Esophagus muscularis mucosa (tissue), 4 donors: ENCODE measurements at regions not wholly inside any gene's neighbourhood (a gene's known extent, or its start where the extent isn't known, plus 50 kb on each side); places are given as distances from the start of the nearest gene placed in this dataset.

Experiments used
- EP300 ChIP-seq: sonication (generic); formaldehyde crosslinking; IDR thresholded peaks from one replicate; pipeline ENCODE4 v1.6.1; 2017; ENCODE audit warnings: antibody characterized with exemption
- POLR2AphosphoS5 ChIP-seq, 2 donors: sonication (generic); formaldehyde crosslinking; IDR thresholded peaks; one replicate each; pipeline ENCODE4 v1.6.1; 2017; ENCODE audit warnings: antibody characterized with exemption in 2 of 2
- TF ChIP-seq, protein P1 (sequence below), 3 experiments: fragments of 200-600 bp in 2 of 3; fragments of 450-650 bp in 1 of 3; sonication (generic) in 2 of 3; IDR thresholded peaks; one replicate each; pipeline ENCODE4 v1.5.1; 2017 to 2019; ENCODE audit warnings: antibody characterized with exemption in 3 of 3, mild to moderate bottlenecking in 2 of 3, moderate library complexity in 1 of 3

- TF ChIP-seq POLR2AphosphoS5 (IDR thresholded peaks at IDR 0.05) (no peak), EP300 (no peak)
- TF ChIP-seq, protein P1, sequence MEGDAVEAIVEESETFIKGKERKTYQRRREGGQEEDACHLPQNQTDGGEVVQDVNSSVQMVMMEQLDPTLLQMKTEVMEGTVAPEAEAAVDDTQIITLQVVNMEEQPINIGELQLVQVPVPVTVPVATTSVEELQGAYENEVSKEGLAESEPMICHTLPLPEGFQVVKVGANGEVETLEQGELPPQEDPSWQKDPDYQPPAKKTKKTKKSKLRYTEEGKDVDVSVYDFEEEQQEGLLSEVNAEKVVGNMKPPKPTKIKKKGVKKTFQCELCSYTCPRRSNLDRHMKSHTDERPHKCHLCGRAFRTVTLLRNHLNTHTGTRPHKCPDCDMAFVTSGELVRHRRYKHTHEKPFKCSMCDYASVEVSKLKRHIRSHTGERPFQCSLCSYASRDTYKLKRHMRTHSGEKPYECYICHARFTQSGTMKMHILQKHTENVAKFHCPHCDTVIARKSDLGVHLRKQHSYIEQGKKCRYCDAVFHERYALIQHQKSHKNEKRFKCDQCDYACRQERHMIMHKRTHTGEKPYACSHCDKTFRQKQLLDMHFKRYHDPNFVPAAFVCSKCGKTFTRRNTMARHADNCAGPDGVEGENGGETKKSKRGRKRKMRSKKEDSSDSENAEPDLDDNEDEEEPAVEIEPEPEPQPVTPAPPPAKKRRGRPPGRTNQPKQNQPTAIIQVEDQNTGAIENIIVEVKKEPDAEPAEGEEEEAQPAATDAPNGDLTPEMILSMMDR (IDR thresholded peaks at IDR 0.05), result no peak
These were observed 62.4 kb upstream of the DAZL start for GRCh38 chr3:16667633-16668032.
